ENCODE measurements at regions not wholly inside any gene's neighbourhood (a gene's known extent, or its start where the extent isn't known, plus 50 kb on each side); places are given as distances from the start of the nearest gene placed in this dataset.

- no peak for DNase-seq
Measured at GRCh38 chr18:77948567-77948966, 698.9 kb downstream of the GALR1 start.

GRCh38 chr18:77949355-77949973 lies 699.8 kb downstream of the GALR1 start:
- no peak for DNase-seq

- no peak for DNase-seq
Measured at GRCh38 chr18:77959248-77959647, 709.6 kb downstream of the GALR1 start.

- DNase-seq, result no peak
Measured at GRCh38 chr18:77960791-77961410, 711.3 kb downstream of the GALR1 start.

GRCh38 chr18:77967071-77967470 lies 717.4 kb downstream of the GALR1 start:
- no peak for DNase-seq

- no peak for DNase-seq
Measured at GRCh38 chr18:77967791-77968190, 718.1 kb downstream of the GALR1 start.

- DNase-seq, result no peak
Measured at GRCh38 chr18:77969972-77970371, 720.3 kb downstream of the GALR1 start.

- DNase-seq, result no peak
Measured at GRCh38 chr18:77970814-77971213, 721.2 kb downstream of the GALR1 start.

GRCh38 chr18:77973745-77974144 lies 724.1 kb downstream of the GALR1 start:
- DNase-seq, result no peak

- DNase-seq, result no peak
Measured at GRCh38 chr18:77974329-77974728, 724.7 kb downstream of the GALR1 start.

GRCh38 chr18:77977331-77977730 lies 727.7 kb downstream of the GALR1 start:
- no peak for DNase-seq

- DNase-seq, result no peak
Measured at GRCh38 chr18:77980275-77980674, 730.6 kb downstream of the GALR1 start.

GRCh38 chr18:77981874-77982273 lies 732.2 kb downstream of the GALR1 start:
- DNase-seq, result no peak

- DNase-seq, result no peak
Measured at GRCh38 chr18:77983270-77983669, 733.6 kb downstream of the GALR1 start.

GRCh38 chr18:77984178-77984577 lies 734.5 kb downstream of the GALR1 start:
- DNase-seq, result no peak

GRCh38 chr18:77984833-77985232 lies 735.2 kb downstream of the GALR1 start:
- DNase-seq, result no peak

- no peak for DNase-seq
Measured at GRCh38 chr18:77985526-77986281, 736.1 kb downstream of the GALR1 start.

GRCh38 chr18:77990131-77990530 lies 740.5 kb downstream of the GALR1 start:
- no peak for DNase-seq

GRCh38 chr18:77990901-77991300 lies 741.3 kb downstream of the GALR1 start:
- no peak for DNase-seq

GRCh38 chr18:77992057-77992456 lies 742.4 kb downstream of the GALR1 start:
- no peak for DNase-seq

GRCh38 chr18:77993188-77993981 lies 743.7 kb downstream of the GALR1 start:
- DNase-seq, result no peak

GRCh38 chr18:77995593-77995992 lies 745.9 kb downstream of the GALR1 start:
- no peak for DNase-seq

GRCh38 chr18:77996737-77997136 lies 747.1 kb downstream of the GALR1 start:
- DNase-seq, result no peak

Data from NCI-H2171 treated with DMSO at 0.1 percent for 48 hours (cell line).